HUES48 (cell line): ENCODE measurements at regions not wholly inside any gene's neighbourhood (a gene's known extent, or its start where the extent isn't known, plus 50 kb on each side); places are given as distances from the start of the nearest gene placed in this dataset.
A peak's percentile ranks its signal among the peaks of the same experiment; 100 is the strongest.
"Not testable (repeated sequence)": the region's sequence is repeated elsewhere in the genome, so short reads cannot be mapped to it uniquely, and the experiment has no call there.

Source experiments
- H3K27ac ChIP-seq: one replicate; pipeline ENCODE4 v1.7.0; 2013; ENCODE audit warnings: low read depth, low read length, inconsistent platforms
- H3K27me3 ChIP-seq: 2 replicates; pipeline ENCODE4 v1.6.1; 2013; ENCODE audit warnings: mild to moderate bottlenecking, low read length; ENCODE audit not compliant: control insufficient read depth, insufficient read depth
- H3K36me3 ChIP-seq: 2 replicates; pipeline ENCODE4 v1.6.1; 2013; ENCODE audit warnings: low read length; ENCODE audit not compliant: control insufficient read depth, insufficient read depth
- H3K4me1 ChIP-seq: 2 replicates; pipeline ENCODE4 v1.6.1; 2013; ENCODE audit warnings: mild to moderate bottlenecking, low read length; ENCODE audit not compliant: control insufficient read depth, insufficient read depth
- H3K4me3 ChIP-seq: 2 replicates; pipeline ENCODE4 v1.5.1; 2013; ENCODE audit warnings: mild to moderate bottlenecking, low read depth, low read length
- H3K9ac ChIP-seq: 2 replicates; pipeline ENCODE4 v1.6.1; 2013; ENCODE audit warnings: mild to moderate bottlenecking, low read depth, low read length, moderate library complexity
- H3K9me3 ChIP-seq: 2 replicates; pipeline ENCODE4 v1.6.1; 2013; ENCODE audit warnings: low read length; ENCODE audit not compliant: control insufficient read depth, insufficient read depth

DNA sequence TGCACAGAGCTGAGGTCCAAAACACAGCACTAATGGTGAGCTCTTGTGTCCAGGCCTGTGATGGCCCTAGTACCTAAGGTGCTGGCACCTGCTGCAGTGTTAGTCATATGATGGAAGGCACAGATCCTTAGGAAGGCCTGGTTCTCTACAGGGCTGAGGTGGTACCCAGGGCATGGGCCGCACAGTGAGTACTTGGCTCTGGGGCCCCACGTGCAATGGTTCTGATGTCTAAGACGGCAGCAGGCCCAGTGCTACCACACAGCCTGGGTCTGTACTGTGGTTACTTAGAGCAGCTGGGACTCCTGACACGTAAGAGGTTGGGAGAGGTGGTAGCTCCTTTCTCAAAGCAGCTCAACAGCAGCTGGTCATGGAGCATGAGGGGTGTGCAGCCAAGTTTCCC lies 70.6 kb upstream of the MAGI2 start:
- no peak overlapping the region for H3K4me3 ChIP-seq

DNA sequence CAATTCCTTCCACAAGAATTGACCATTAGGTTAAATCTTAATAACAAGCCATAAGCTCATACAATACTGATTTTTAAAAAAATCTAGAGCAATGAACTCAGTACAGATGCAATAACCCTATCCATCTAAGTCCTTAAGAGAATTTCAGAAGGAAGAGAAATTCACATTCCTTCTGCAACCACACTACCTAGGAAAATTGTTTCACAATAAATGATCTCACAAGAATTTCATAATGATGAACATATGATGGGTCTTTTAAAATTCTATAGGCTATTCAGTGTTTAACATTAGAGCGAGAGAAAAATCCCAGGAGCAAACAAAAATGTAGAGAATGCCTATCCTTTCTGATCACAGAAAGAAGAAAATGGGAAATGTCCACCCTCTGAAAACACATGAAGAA lies 70.0 kb upstream of the MAGI2 start:
- Histone ChIP-seq H3K27ac (no peak overlapping the region), H3K27me3 (no peaks in the 10 kb centered on the region), H3K36me3 (no peaks in the 10 kb centered on the region), H3K9me3 (no peaks in the 10 kb centered on the region), H3K4me1 (peaks cover 4% of the 10 kb centered on the region), H3K9ac (no peak overlapping the region), H3K4me3 (no peak overlapping the region)

More for the DNA sequence above, 70.6 kb upstream of the MAGI2 start:
- no peak overlapping the region for H3K9ac ChIP-seq
- no peaks in the 10 kb centered on the region for H3K36me3 ChIP-seq
- H3K4me1 ChIP-seq = peaks cover 10% of the 10 kb centered on the region
- H3K9me3 ChIP-seq = no peaks in the 10 kb centered on the region
- no peaks in the 10 kb centered on the region for H3K27me3 ChIP-seq
- no peak overlapping the region for H3K27ac ChIP-seq

DNA sequence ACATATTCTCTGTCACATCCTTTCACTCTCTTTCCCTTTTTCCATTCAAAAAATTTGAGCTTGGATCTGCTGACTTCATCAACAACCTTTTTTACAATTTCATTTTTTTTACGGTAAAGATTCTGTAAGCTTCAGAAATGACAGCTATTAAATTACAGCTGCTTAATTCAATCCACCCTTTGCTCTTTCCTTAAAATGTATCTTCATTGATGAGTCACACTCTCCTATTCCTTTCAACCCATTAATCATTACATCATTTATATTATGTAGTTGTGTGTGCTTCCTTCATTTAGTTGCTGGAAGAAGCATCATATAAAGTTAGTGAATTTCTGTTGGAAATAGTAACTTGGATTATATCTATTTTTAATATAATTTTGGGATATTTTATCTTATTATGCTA lies 67.1 kb upstream of the MAGI2 start:
- H3K27me3 ChIP-seq = no peaks in the 10 kb centered on the region
- H3K4me3 ChIP-seq = no peak overlapping the region

DNA sequence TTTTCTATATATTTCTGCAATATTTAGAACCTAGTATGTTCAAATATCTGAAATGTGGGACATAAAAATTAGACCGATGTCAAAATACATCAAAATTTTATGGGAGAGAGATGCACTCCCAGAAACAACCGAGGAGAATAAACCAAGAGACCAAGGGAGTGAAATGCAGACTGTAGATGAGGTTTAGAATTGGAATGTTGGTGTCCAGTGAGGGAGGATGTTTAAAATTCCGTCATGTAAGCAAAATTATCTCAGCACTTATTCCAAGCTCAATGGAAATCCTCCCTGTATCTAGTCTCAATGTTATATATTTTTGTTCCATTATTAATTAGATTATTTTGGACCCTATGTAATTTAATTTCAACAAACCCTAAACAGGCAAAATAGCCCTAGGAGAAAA lies 61.9 kb upstream of the MAGI2 start:
- Histone ChIP-seq H3K27me3 (no peaks in the 10 kb centered on the region), H3K27ac (no peak overlapping the region)

More for the DNA sequence above, 67.1 kb upstream of the MAGI2 start:
- Histone ChIP-seq H3K4me1 (no peaks in the 10 kb centered on the region), H3K9me3 (no peaks in the 10 kb centered on the region), H3K9ac (no peak overlapping the region), H3K27ac (no peak overlapping the region), H3K36me3 (no peaks in the 10 kb centered on the region)

DNA sequence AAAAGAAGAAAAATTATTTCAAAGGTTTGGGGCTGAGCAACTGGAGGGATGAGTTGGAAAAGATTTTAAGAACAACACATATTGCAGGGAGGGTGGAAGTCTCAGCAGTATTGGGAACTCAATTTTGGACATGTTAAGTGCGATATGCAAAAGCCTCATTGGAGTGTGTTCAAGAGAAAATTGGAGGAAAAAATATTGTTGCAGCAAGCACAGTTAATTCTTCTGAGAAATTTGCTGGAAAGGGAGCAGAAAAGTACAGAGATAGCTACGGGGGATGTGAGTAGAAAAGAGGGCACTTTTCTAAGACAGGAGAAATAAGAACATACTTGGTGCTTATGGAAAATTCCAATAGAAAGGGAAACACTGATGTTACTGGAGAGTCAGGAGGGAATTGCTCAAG lies 59.8 kb upstream of the MAGI2 start:
- H3K9me3 ChIP-seq = no peaks in the 10 kb centered on the region
- H3K4me1 ChIP-seq = peaks cover 9% of the 10 kb centered on the region; the same call in 1 of the 2 replicates
- H3K9ac ChIP-seq = no peak overlapping the region
- no peak overlapping the region for H3K27ac ChIP-seq
- H3K36me3 ChIP-seq = no peaks in the 10 kb centered on the region
- no peak overlapping the region for H3K4me3 ChIP-seq
- no peaks in the 10 kb centered on the region for H3K27me3 ChIP-seq

More for the DNA sequence above, 61.9 kb upstream of the MAGI2 start:
- Histone ChIP-seq H3K9me3 (no peaks in the 10 kb centered on the region), H3K4me3 (no peak overlapping the region), H3K36me3 (no peaks in the 10 kb centered on the region), H3K9ac (no peak overlapping the region), H3K4me1 (peaks cover 9% of the 10 kb centered on the region; the same call in 1 of the 2 replicates)

DNA sequence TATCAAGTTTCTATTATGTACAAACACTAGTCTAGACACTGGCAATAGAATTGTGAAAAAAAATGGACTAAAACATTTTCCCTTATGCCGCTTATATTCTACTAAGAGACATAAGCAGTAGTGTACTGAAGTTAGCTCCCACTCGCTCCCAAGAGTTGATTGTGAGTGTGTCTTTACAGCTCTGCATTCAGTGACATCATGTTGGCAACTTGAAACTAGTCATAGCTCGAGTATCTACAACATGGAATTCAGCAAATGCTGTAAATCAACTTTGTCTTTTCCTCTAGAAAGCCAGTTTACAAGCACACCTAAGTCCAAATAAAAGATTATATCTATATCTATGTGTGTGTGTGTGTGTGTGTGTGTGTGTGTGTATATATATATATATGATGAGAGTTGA lies 58.8 kb upstream of the MAGI2 start:
- Histone ChIP-seq H3K27ac (no peak overlapping the region), H3K27me3 (no peaks in the 10 kb centered on the region), H3K9ac (no peak overlapping the region), H3K36me3 (no peaks in the 10 kb centered on the region), H3K4me1 (peaks cover 11% of the 10 kb centered on the region; the same call in 1 of the 2 replicates), H3K9me3 (no peaks in the 10 kb centered on the region), H3K4me3 (no peak overlapping the region)

DNA sequence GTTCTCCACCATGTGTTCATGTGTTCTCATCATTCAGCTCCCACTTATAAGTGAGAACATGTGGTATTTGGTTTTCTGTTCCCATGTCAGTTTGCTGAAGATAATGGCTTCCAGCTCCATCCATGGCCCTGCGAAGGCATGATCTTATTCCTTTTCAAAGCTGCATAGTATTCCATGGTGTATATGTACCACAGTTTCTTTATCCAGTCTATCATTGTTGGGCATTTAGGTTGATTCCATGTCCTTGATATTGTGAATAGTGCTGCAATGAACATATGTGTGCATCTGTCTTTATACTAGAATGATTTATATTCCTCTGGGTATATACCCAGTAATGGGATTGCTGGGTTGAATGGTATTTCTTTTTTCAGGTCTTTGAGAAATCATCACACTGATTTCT lies 57.6 kb upstream of the MAGI2 start:
- not testable (repeated sequence) for H3K36me3 ChIP-seq, H3K9ac ChIP-seq, H3K27me3 ChIP-seq, H3K9me3 ChIP-seq, H3K4me3 ChIP-seq, H3K27ac ChIP-seq
- peaks cover 23% of the 10 kb centered on the region; the same call in 1 of the 2 replicates for H3K4me1 ChIP-seq

DNA sequence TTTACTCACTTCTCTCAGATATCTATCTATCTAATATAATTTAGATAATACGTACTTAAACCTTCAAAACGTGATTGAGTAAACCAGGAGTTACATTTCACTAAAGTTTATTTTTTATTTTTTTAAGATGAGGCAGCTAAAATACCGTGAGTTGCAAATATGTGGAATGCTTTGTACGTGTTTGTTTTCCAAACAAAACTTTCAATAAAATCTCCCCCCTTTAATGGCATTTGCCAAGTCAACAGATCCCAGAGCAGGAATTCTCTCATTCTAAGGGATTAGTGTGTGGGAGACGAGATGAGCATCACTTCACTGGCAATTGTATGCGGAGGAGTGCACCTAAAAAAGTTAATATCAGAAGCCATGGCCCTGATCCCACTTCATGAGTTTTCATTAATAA lies 53.7 kb upstream of the MAGI2 start:
- Histone ChIP-seq H3K4me3 (no peak overlapping the region), H3K36me3 (no peaks in the 10 kb centered on the region), H3K27me3 (no peaks in the 10 kb centered on the region), H3K9ac (no peak overlapping the region), H3K27ac (no peak overlapping the region), H3K9me3 (no peaks in the 10 kb centered on the region), H3K4me1 (peaks cover 21% of the 10 kb centered on the region)

DNA sequence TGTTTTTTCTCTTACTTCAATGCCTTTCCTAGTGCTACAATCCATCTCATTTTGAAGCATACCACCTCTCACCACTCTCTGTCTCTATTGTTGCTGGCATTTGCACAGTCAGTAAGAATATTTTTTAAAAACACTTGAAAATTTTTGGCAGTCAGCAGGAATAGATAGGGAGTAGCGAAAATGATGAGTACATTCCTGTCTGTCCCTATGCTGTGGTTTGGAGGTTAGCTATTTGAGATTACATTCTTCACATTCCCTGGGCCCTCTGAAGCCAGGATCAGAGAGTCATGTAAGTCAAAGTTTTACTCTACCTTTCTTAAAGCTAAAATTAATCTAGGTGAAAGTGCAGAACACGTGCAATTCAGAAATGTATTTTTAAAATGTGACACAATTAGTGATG lies 53.0 kb upstream of the MAGI2 start:
- H3K4me3 ChIP-seq = no peak overlapping the region
- no peak overlapping the region for H3K27ac ChIP-seq
- peaks cover 21% of the 10 kb centered on the region for H3K4me1 ChIP-seq
- no peaks in the 10 kb centered on the region for H3K9me3 ChIP-seq
- H3K9ac ChIP-seq = no peak overlapping the region
- H3K27me3 ChIP-seq = no peaks in the 10 kb centered on the region
- no peaks in the 10 kb centered on the region for H3K36me3 ChIP-seq

DNA sequence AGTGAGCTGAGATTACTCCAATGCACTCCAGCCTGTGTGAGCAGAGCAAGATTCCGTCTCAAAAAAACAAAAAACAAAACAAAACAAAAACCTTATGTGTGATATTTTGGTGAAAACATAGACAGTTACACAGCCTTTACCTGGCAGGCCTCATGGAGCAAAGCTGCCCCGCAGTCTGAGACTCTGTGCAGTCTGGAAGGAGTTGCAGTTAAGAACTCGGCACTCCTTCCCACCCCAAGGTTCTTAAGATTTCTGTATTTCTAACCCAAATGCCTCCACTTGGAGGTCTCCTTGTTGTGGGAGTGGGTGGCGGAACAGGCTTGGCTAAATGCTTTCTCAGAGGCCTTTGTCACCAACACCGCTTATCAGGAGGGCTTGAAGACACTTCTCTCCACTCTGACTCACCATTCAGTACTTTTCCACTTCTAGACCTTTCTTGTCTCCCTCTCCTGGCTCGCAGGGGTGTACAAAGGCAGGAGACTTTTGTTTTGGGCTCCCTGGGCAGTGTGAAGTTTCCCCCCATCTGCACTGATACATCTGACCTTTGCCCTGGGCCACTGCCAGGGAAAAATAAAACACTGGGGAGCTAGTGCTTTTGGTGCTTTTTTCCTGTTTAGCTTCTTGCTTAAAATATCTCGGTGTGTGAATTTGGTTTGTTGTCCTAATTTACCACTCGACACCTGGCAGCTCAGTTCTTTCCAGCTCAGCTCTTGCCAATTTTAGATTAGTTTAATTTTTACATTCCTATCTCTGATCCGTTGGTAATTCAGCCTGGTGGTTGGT lies 51.3 kb upstream of the MAGI2 start:
- peaks cover 21% of the 10 kb centered on the region for H3K4me1 ChIP-seq
- H3K36me3 ChIP-seq = no peaks in the 10 kb centered on the region
- no peak overlapping the region for H3K4me3 ChIP-seq
- no peak overlapping the region for H3K9ac ChIP-seq
- no peaks in the 10 kb centered on the region for H3K9me3 ChIP-seq
- peak overlapping the region; percentile 40 for H3K27ac ChIP-seq
- H3K27me3 ChIP-seq = no peaks in the 10 kb centered on the region
